Activated naive CD4-positive, alpha-beta T cell treated with anti-CD3 and anti-CD28 coated beads, Interleukin-2, amount 50 U/mL, for 72 hours (primary cell): ENCODE measurements at regions not wholly inside any gene's neighbourhood (a gene's known extent, or its start where the extent isn't known, plus 50 kb on each side); places are given as distances from the start of the nearest gene placed in this dataset.
"Not testable (repeated sequence)": the region's sequence is repeated elsewhere in the genome, so short reads cannot be mapped to it uniquely, and the experiment has no call there.

Experiments
- ATAC-seq, 2 donors: fragments of 150-1000 bp; cut with Tn5 transposase; 2 replicates each; pipeline ENCODE4 v1.10.0; 2021; ENCODE audit warnings: mild to moderate bottlenecking in 2 of 2, moderate library complexity in 2 of 2
- DNase-seq, 2 donors: peaks; one replicate each; pipeline ENCODE4 v3.0.0; 2021 to 2022; ENCODE audit warnings: low spot score in 2 of 2
- H3K27ac Mint-ChIP-seq, 2 donors: one replicate each; pipeline ENCODE4 v1.8.0; 2022; ENCODE audit warnings: mild to moderate bottlenecking in 2 of 2, mixed read lengths in 2 of 2
- H3K36me3 Mint-ChIP-seq, 2 donors: one replicate each; pipeline ENCODE4 v1.8.0; 2022; ENCODE audit warnings: mixed read lengths in 2 of 2
- H3K9me3 Mint-ChIP-seq, 2 donors: one replicate each; pipeline ENCODE4 v1.8.0; 2022; ENCODE audit warnings: mixed read lengths in 2 of 2

DNA sequence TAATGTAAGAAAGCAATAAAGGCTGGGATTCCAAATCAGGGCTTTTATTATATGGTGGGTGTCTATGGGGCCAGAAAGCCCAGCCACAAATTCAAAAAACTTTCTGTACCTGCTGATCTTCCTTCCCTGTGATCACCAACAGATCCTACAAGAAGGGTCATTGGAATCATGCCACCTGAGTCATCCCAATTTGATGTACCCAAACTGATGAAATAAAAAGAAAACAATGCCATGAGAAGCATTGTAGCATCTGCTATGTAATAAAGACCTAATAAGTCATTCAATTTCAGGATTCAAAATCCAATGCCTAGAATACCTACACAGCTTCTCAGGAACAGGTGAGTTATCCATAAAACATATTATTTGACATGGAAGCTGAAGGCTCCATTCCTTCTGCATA, 228.8 kb downstream of the DKK1 start:
- Mint-ChIP-seq H3K27ac (no peak overlapping the region), H3K36me3 (peaks cover 0 to 4% of the 10 kb centered on the region in 2 donors), H3K9me3 (peaks cover 17 to 30% of the 10 kb centered on the region in 2 donors)
- DNase-seq (no peak), ATAC-seq (no peak)

DNA sequence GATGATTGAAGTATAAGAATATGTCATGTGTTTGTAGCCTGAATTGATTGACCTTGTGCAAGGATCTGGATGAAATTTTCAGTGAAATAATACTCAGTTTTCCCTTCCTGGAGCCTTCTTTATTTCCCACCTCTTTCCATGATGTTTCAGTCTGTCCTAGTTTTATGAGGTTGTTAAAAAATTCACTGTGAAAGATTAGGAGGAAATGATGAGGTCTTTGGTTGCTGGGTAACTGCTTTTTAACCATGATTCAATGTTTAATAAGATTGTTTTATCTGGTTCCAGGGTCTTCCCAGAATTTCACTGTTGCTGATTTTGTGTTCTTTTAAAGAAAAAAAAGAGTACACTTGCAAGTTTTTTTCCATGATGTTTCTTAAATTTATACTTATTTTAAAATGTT, 221.5 kb downstream of the MBL2 start:
- Mint-ChIP-seq H3K9me3 (peaks cover 21 to 22% of the 10 kb centered on the region in 2 donors), H3K27ac (no peak overlapping the region), H3K36me3 (no peaks in the 10 kb centered on the region)
- ATAC-seq (no peak), DNase-seq (no peak)

DNA sequence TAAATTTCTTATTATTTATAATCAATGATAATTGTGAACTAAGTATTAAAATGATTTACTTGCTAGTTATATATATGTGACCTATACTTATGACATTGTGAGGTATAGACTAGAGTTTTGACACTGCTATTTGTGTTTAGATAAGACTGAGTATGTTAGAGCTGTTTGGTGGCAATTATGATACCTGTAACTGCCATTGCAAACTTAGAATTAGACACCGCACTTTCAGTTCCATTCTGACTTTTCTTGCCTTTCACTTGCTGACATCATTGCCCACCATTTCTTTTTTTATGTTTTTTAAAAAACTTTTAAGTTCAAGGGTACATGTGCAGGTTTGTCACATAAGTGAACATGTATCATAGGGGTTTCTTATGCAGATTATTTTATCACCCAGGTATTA, 214.5 kb downstream of the MBL2 start:
- DNase-seq = no peak
- Mint-ChIP-seq H3K9me3 (peaks cover 9 to 19% of the 10 kb centered on the region in 2 donors), H3K27ac (no peak overlapping the region), H3K36me3 (no peaks in the 10 kb centered on the region)
- no peak for ATAC-seq

DNA sequence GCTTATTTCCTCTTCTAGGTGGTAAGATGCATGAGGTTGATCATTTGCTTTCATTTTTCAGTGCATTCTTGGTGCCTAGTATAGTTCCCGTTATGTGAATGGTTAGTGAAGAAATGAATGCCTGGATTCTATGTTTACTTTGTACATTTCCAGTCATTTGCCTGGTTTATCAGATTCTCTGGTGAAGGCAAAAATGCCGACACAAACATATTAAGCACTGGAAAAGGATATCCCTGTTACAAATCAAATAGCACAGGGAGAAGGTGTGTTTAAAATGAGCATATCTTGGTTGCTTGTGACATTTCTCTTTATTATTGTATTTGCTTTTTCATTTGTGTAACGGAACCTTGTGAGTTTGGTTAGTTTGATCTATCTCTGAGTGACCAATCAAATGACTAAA, 211.3 kb downstream of the MBL2 start:
- DNase-seq = no peak
- no peaks in the 10 kb centered on the region for H3K36me3 Mint-ChIP-seq
- ATAC-seq = no peak
- H3K27ac Mint-ChIP-seq = no peak overlapping the region
- H3K9me3 Mint-ChIP-seq = peaks cover 4 to 6% of the 10 kb centered on the region in 2 donors

DNA sequence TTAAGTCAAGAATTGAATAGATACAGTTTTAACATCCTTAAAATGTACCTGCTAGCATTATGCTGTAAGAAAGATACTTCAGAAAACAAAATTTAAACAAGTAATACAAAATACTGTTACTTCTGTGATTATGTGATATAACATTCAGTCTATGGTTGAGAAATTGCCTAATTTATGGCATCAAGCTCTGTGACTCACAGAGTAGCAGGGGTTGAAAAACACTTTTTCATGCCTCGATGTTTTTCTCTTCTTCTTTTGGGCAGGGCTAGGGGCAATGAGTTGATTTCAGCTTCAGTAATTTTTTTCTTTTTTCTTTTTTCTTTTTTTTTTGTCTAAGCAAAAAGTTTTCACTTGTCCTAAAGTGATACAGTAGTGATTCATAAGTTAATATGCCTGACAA, 209.2 kb downstream of the MBL2 start:
- Mint-ChIP-seq H3K36me3 (no peaks in the 10 kb centered on the region), H3K9me3 (peaks cover 4 to 6% of the 10 kb centered on the region in 2 donors), H3K27ac (no peak overlapping the region)
- DNase-seq (no peak), ATAC-seq (no peak)

DNA sequence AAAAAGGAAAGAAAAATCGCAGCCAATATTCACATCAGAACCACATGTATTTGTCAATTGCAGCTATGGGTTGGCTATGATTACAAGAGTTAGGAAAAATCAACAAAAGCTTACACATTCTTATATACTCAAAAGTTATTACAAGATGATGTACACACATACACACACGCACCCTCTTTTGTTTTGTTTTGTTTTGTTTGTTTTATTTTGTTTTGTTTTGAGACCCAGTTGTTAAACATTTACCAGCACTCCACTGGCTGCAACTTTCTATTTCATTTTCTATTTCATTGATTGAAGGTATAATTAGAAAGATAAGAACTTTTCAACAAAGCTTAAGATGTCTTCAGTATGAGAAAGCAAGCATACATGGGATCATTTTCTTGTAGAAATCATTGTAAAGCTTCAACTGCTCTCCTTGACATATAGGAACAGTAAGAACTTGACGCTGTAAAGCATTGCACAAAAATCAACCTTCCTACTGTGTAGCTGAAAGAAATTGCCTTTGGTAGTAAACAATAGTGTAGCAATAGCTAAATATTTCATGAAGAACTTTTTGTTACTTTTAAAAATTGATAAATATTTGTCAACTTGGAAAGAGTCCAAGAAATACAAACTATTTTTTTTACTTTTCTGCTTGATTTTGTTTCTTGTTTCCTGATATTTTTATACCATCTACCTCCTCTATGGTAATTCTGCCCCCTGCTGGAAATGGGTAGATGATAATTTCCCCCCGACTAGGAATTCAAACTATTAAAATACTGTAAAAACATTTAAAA, 205.9 kb downstream of the MBL2 start:
- Mint-ChIP-seq H3K9me3 (peaks cover 4 to 6% of the 10 kb centered on the region in 2 donors), H3K27ac (no peak overlapping the region), H3K36me3 (no peaks in the 10 kb centered on the region)
- ATAC-seq (no peak), DNase-seq (no peak)

DNA sequence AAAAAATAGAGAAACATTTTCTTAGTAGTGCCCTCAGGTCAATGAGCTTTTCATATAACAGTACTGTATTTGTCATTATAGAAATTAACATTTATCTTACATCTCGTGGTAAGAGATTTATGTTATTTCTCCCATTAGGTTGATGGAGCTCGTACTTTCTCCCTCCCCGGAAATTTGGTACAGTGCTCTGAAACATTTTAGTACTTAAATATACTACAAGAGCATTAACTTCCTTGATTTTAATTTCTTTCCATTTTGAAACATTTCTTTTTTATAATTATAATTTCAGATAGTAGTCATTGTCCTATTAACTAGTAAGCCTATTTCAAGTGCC, 205.4 kb downstream of the MBL2 start:
- ATAC-seq (no peak), DNase-seq (no peak)
- H3K36me3 Mint-ChIP-seq = no peaks in the 10 kb centered on the region
- peaks cover 2 to 6% of the 10 kb centered on the region in 2 donors for H3K9me3 Mint-ChIP-seq
- no peak overlapping the region for H3K27ac Mint-ChIP-seq

DNA sequence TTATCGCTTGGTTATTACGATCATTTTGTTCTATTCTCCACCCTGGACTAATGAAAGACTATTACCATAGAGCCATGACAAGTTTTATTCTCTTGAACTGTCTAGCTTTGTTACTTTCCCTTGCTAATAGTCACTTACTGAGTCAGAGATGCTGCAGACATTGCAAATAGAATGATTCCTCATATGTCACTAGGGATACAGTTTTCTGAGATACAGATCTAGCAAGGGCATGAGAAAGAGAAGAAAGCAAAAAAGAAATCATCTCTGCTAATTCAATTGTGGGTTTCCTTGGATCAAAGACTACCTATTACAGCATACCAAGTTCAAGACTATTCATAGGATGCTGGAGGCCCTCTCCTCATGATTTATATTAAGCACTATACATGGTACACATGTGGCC, 204.3 kb downstream of the MBL2 start:
- ATAC-seq = no peak
- no peak for DNase-seq
- H3K27ac Mint-ChIP-seq = no peak overlapping the region
- H3K36me3 Mint-ChIP-seq = no peaks in the 10 kb centered on the region
- H3K9me3 Mint-ChIP-seq = peaks cover 0 to 6% of the 10 kb centered on the region in 2 donors

DNA sequence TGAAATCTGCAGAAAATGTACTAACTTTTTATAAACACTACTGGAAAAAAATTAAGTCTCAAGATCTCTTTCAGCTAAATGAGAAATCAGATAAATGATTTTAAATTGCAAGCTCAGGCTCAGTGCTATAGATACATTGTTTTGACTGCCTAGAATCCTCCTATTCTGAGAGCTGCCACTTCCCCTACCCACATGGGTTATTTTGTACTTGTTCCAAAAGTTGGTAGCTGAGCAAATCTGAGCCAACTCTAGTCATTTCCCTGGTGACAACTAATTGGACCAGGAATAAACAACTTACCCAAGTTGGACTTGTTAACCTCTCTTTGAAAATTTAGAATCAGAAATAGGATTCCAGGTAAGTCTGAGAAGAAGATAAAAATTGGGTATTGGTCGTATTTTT, 202.1 kb downstream of the MBL2 start:
- Mint-ChIP-seq H3K36me3 (no peaks in the 10 kb centered on the region), H3K9me3 (no peaks in the 10 kb centered on the region), H3K27ac (no peak overlapping the region)
- ATAC-seq (no peak), DNase-seq (no peak)

DNA sequence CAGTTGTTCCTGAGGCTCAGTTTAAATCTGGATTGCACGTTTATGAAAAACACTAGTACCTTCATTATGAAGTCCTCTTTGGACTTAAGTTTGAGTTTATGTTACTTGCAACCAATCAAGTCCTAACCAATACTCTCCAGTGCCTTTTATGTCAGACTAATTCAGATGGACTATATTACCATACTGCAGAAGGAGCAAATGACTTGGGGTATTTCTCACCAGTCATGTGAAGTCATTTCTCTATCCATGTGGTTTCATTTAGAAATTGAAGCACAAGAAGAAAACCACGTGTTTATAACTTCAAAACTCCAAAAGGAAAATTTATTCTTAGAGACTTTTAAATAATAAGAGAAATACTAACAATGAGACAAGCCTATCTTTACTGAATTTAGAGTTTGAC, 201.6 kb downstream of the MBL2 start:
- H3K36me3 Mint-ChIP-seq = no peaks in the 10 kb centered on the region
- H3K9me3 Mint-ChIP-seq = no peaks in the 10 kb centered on the region
- no peak overlapping the region for H3K27ac Mint-ChIP-seq
- DNase-seq = no peak
- no peak for ATAC-seq

DNA sequence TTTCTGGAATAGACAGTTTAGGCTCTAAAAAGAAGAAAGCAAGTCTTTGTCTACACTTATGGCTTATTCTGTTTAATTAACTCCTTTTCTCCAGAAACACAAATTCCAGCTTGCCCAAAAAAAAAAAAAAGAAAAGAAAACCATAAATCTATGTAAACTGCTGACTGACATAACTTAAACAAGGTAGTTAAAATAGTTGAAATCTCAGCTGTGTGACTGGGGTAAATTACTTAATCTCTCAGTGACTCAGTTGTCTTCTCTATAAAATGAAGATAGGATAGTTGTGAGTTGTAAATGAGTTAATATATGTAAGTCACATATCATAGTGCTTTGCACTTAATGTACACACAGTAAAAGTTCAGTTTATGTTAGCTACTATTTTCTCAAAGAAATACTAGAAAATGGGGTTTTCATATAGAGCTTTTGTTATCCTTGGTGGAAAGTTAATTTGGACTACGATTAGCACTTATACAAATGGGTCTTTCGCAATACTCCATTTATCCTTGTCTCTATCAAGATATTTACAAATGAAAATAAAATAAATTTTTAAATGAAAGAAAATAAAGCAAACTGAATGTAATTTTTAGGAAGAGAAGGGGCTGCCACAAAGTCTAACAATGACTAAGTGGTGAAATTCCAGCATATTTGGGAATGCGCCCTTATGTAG, 200.9 kb downstream of the MBL2 start:
- Mint-ChIP-seq H3K27ac (no peak overlapping the region), H3K9me3 (no peaks in the 10 kb centered on the region), H3K36me3 (no peaks in the 10 kb centered on the region)
- no peak for ATAC-seq
- no peak for DNase-seq

DNA sequence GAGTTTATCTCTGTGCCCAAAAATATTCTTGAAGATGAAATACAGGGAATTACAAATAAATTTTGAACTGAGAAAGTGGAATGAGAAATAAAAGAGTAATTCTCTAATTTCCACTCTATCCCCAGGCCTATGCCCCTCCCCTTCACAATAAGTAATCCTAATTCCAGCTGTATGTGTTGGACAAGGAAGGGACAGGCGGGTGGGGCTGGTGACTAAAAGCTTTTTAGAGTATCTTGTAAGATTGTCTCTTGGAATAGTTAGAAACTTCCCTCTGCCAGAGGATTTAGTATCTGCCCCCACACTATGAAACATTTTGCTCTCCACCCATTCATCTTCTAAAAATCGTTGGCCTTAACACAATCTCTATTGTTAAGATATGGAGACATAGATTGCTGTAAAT, 199.2 kb downstream of the MBL2 start:
- no peak overlapping the region for H3K27ac Mint-ChIP-seq
- H3K36me3 Mint-ChIP-seq = no peaks in the 10 kb centered on the region
- no peaks in the 10 kb centered on the region for H3K9me3 Mint-ChIP-seq
- ATAC-seq = no peak
- no peak for DNase-seq

DNA sequence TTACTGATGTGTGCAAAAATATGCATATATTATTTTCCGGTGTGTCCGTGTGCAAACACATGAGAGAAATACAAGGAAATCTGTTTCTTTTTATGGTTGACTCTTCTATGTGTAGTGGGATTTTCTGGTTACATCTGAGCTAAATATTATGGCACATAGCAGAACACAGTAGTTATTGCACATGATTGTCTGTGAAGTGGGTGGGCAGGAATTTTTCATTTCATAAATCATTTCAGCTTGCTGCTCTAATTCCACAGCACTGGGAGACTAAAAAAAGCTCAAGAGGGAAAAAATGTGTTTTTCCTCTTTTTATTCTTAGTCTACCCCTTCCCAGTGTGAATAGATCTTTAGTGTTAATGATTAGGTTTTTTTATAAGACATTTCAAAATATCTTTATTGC, 197.9 kb downstream of the MBL2 start:
- H3K27ac Mint-ChIP-seq = no peak overlapping the region
- no peak for ATAC-seq
- no peaks in the 10 kb centered on the region for H3K9me3 Mint-ChIP-seq
- H3K36me3 Mint-ChIP-seq = no peaks in the 10 kb centered on the region
- no peak for DNase-seq

DNA sequence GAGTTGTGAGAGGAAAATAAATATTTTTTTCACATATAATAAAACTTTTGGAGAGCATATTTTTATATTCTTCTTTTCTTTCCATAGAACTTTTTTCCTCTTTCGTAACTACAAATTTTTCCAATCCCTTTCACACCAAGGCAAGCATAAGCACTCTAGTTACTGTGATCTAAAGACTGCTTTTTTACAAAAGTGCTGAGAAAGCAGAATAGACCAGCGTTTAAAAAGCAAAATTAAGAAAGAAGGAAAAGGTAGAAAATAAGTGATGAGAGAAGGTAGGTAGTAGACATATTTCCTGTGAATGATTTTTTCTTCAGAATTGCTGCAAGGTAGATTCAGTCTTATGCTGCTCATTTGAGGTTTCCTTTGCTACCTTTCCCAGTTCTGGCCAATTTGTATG, 195.5 kb downstream of the MBL2 start:
- Mint-ChIP-seq H3K9me3 (peaks cover 6 to 11% of the 10 kb centered on the region in 2 donors), H3K36me3 (no peaks in the 10 kb centered on the region), H3K27ac (no peak overlapping the region)
- DNase-seq (no peak), ATAC-seq (no peak)

DNA sequence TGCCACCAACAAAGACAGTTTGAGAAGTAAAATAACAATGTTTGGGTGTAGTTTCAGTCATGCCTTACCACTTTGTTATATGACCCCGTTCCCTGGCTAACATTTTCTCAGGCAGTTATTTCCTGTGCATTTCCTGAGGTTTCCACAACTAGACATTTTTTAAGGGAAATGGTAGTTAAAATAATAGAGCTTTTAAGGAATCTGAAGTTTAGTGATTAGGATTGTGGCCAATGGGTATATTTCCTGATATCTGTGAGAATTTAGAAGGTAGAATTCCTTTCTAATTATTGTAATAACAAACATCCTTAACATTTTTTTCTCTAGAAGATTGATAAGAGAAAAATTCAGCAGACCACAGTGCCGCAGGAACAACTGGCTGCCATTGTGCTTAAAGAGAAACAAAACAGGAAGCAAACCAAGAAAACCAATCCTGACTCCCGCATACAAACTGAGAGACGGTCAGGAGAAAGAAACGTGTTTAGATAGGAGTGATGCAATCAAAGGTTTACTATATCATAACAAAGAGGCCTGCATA, 193.6 kb downstream of the MBL2 start:
- H3K9me3 Mint-ChIP-seq = peaks cover 17 to 27% of the 10 kb centered on the region in 2 donors
- ATAC-seq = no peak
- no peak overlapping the region for H3K27ac Mint-ChIP-seq

DNA sequence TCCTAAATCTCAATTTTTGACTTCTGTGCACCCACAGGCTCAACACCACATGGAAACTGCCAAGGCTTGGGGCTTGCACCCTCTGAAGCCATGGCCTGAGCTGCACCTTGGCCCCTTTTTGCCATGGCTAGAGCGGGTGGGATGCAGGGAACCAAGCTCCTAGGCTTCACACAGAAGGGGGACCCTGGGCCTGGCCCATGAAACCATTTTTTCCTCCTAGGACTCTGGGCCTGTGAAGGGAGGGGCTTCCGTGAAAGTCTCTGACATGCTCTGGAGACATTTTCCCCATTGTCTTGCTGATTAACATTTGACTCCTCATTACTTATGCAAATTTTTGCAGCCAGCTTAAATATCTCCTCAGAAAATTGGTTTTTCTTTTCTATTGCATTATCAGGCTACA, 190.9 kb downstream of the MBL2 start:
- peaks cover 24 to 33% of the 10 kb centered on the region in 2 donors for H3K9me3 Mint-ChIP-seq
- not testable (repeated sequence) for DNase-seq, ATAC-seq, H3K27ac Mint-ChIP-seq, H3K36me3 Mint-ChIP-seq

More for the DNA sequence above, 193.6 kb downstream of the MBL2 start:
- H3K36me3 Mint-ChIP-seq = no peaks in the 10 kb centered on the region
- no peak for DNase-seq

DNA sequence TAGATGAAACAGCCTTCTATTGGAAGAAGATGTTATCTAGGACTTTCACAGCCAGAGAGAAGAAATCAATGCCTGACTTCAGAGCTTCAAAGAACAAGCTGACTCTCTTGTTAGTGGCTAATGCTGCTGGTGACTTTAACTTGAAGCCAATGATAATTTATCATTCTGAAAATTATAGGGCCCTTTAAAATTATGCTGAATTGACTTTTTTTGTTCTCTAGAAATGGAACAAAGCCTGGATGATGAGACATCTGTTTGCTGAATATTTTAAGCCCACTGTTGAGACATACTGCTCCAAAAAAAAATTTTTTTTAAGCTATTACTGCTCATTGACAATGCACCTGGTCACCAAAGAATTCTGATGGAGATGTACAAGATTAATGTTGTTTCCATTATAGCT, 189.2 kb downstream of the MBL2 start:
- H3K27ac Mint-ChIP-seq = no peak overlapping the region
- peaks cover 32 to 43% of the 10 kb centered on the region in 2 donors for H3K9me3 Mint-ChIP-seq
- peaks cover 0 to 4% of the 10 kb centered on the region in 2 donors for H3K36me3 Mint-ChIP-seq
- no peak for ATAC-seq
- no peak for DNase-seq

DNA sequence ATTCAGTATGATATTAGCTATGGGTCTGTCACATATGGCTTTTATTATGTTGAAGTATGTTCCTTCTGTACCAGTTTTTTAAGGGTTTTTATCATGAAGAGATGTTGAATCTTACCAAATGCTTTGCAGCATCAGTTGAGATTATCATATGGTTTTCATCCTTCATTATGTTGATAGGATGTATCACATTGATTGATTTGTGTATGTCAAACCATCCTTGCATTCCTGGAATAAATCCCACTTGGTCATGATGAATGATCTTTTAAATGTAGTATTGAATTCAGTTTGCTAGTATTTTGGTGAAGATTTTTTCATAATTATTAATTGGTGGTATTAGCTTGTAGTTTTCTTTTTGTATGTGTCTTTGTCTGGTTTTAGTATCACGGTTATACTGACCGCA, 185.9 kb downstream of the MBL2 start:
- Mint-ChIP-seq H3K9me3 (peaks cover 38 to 45% of the 10 kb centered on the region in 2 donors), H3K36me3 (peaks cover 0 to 4% of the 10 kb centered on the region in 2 donors), H3K27ac (no peak overlapping the region)
- DNase-seq = no peak
- no peak for ATAC-seq
